Erythroblast (primary cell): ENCODE measurements at regions not wholly inside any gene's neighbourhood (a gene's known extent, or its start where the extent isn't known, plus 50 kb on each side); places are given as distances from the start of the nearest gene placed in this dataset.

Experiments used
- GATA1 ChIP-seq: IDR thresholded peaks from 2 replicates; pipeline ENCODE4 v1.6.1; 2011; ENCODE audit warnings: low read depth, mild to moderate bottlenecking, control low read depth, low read length, moderate library complexity
- POLR2A ChIP-seq: IDR thresholded peaks from 2 replicates; pipeline ENCODE4 v1.6.1; 2011; ENCODE audit warnings: mild to moderate bottlenecking, low read length

DNA sequence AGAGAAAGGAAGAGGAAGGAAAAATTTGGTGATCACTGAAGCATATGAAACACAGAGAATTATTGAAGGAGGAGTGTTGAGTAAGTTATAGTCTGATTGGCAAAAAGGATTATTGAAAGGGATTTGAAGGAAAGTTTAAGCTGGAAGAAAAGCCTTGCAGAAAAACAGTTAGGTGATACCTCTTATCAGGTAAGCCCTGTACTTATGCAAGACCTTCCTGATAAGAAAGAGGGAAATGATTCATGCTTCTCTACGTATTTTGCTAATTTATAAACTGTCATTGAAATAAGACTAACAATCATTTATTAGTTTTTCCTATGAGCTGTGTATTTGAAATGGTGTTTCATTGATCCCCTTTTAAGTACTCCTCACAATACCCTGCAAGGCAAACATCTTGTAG is 793.9 kb upstream of the NRXN1 start:
- TF ChIP-seq POLR2A (no peak), GATA1 (no peak)
